Neural cell (in vitro differentiated cells): ENCODE measurements at regions not wholly inside any gene's neighbourhood (a gene's known extent, or its start where the extent isn't known, plus 50 kb on each side); places are given as distances from the start of the nearest gene placed in this dataset.
"Not testable (repeated sequence)": the region's sequence is repeated elsewhere in the genome, so short reads cannot be mapped to it uniquely, and the experiment has no call there.

Experiments used
- H2AFZ ChIP-seq: fragments of 200-600, 300-800 bp; sonication (generic), shearing (Covaris generic); 2 replicates; pipeline ENCODE4 v1.6.0; 2014; ENCODE audit warnings: low read depth, mild to moderate bottlenecking, antibody characterized with exemption, low read length, moderate library complexity
- H3F3A ChIP-seq: fragments of 200-600 bp; shearing (Covaris generic); 2 replicates; pipeline ENCODE4 v1.6.1; 2016; ENCODE audit warnings: mild to moderate bottlenecking, moderate library complexity, mixed read lengths, antibody characterized with exemption, low read length; ENCODE audit not compliant: insufficient read depth, poor library complexity, severe bottlenecking
- H3K27ac ChIP-seq: fragments of 200-600, 300-800 bp; sonication (generic), shearing (Covaris generic); 2 replicates; pipeline ENCODE4 v1.5.1; 2014; ENCODE audit warnings: mild to moderate bottlenecking, low read length, moderate library complexity
- H3K27me3 ChIP-seq: fragments of 300-800, 200-600 bp; sonication (generic), shearing (Covaris generic); 2 replicates; pipeline ENCODE4 v1.6.0; 2014; ENCODE audit warnings: mild to moderate bottlenecking, low read depth, low read length, moderate library complexity; ENCODE audit not compliant: insufficient read depth
- H3K36me3 ChIP-seq: fragments of 300-800, 200-600 bp; sonication (generic), shearing (Covaris generic); 2 replicates; pipeline ENCODE4 v1.5.1; 2014; ENCODE audit warnings: mild to moderate bottlenecking, antibody characterized with exemption, low read length, moderate library complexity; ENCODE audit not compliant: insufficient read depth
- H3K4me2 ChIP-seq: fragments of 300-800, 200-600 bp; sonication (generic), shearing (Covaris generic); 2 replicates; pipeline ENCODE4 v1.6.0; 2014; ENCODE audit warnings: mild to moderate bottlenecking, low read length
- H3K4me3 ChIP-seq: fragments of 300-800, 200-600 bp; sonication (generic), shearing (Covaris generic); 2 replicates; pipeline ENCODE4 v1.5.1; 2014; ENCODE audit warnings: mild to moderate bottlenecking, low read length, moderate library complexity
- H3K79me2 ChIP-seq: fragments of 200-600 bp; shearing (Covaris generic); replicated peaks from 2 replicates; pipeline ENCODE4 v1.6.0; 2014; ENCODE audit warnings: mild to moderate bottlenecking, low read length, moderate library complexity; ENCODE audit not compliant: insufficient read depth
- H3K9ac ChIP-seq: fragments of 300-800, 200-600 bp; sonication (generic), shearing (Covaris generic); 2 replicates; pipeline ENCODE4 v1.6.1; 2016; ENCODE audit warnings: mild to moderate bottlenecking, low read length, mixed read lengths
- H3K9me2 ChIP-seq: fragments of 200-600 bp; shearing (Covaris generic); 2 replicates; pipeline ENCODE4 v1.6.1; 2016; ENCODE audit warnings: mild to moderate bottlenecking, low read length, mixed read lengths; ENCODE audit not compliant: insufficient read depth
- H3K9me3 ChIP-seq: fragments of 200-600, 300-800 bp; sonication (generic), shearing (Covaris generic); 2 replicates; pipeline ENCODE4 v1.6.1; 2016; ENCODE audit warnings: mild to moderate bottlenecking, mixed run types, low read length, moderate library complexity, mixed read lengths
- H4K20me1 ChIP-seq: fragments of 200-600 bp; shearing (Covaris generic); 2 replicates; pipeline ENCODE4 v1.6.1; 2016; ENCODE audit warnings: mild to moderate bottlenecking, mixed run types; ENCODE audit not compliant: insufficient read depth
- EP300 ChIP-seq: fragments of 450-650 bp; conservative IDR thresholded peaks from 2 replicates; pipeline ENCODE4 v1.6.1; 2014; ENCODE audit warnings: antibody characterized with exemption, mild to moderate bottlenecking, moderate library complexity; ENCODE audit not compliant: poor library complexity, severe bottlenecking
- EZH2 ChIP-seq: fragments of 200-600, 300-800 bp; shearing (Covaris generic), sonication (generic); IDR thresholded peaks from 2 replicates; pipeline ENCODE4 v1.6.1; 2014; ENCODE audit warnings: antibody characterized with exemption, low read length, borderline replicate concordance, mild to moderate bottlenecking; ENCODE audit not compliant: insufficient read depth, poor library complexity, severe bottlenecking
- MXI1 ChIP-seq: fragments of 450-650 bp; conservative IDR thresholded peaks from 2 replicates; pipeline ENCODE4 v1.6.1; 2014; ENCODE audit warnings: antibody characterized with exemption, mild to moderate bottlenecking; ENCODE audit not compliant: poor library complexity, severe bottlenecking
- POLR2AphosphoS5 ChIP-seq: IDR thresholded peaks from 2 replicates; pipeline ENCODE4 v1.6.1; 2012
- RAD21 ChIP-seq: fragments of 450-650 bp; conservative IDR thresholded peaks from 2 replicates; pipeline ENCODE4 v1.6.1; 2014; ENCODE audit warnings: antibody characterized with exemption, mild to moderate bottlenecking, moderate library complexity
- REST ChIP-seq: IDR thresholded peaks from 2 replicates; pipeline ENCODE4 v1.6.1; 2012; ENCODE audit warnings: borderline replicate concordance
- SMC3 ChIP-seq: fragments of 450-650 bp; conservative IDR thresholded peaks from 2 replicates; pipeline ENCODE4 v1.6.1; 2014; ENCODE audit warnings: antibody characterized with exemption, mild to moderate bottlenecking, moderate library complexity; ENCODE audit not compliant: poor library complexity
- TAF1 ChIP-seq: IDR thresholded peaks from 2 replicates; pipeline ENCODE4 v1.6.1; 2012; ENCODE audit warnings: low read depth
- TF ChIP-seq, protein P1 (sequence below): fragments of 450-650 bp; IDR thresholded peaks from 2 replicates; pipeline ENCODE4 v1.5.1; 2014; ENCODE audit warnings: antibody characterized with exemption, mild to moderate bottlenecking, moderate library complexity; ENCODE audit not compliant: poor library complexity, severe bottlenecking

DNA sequence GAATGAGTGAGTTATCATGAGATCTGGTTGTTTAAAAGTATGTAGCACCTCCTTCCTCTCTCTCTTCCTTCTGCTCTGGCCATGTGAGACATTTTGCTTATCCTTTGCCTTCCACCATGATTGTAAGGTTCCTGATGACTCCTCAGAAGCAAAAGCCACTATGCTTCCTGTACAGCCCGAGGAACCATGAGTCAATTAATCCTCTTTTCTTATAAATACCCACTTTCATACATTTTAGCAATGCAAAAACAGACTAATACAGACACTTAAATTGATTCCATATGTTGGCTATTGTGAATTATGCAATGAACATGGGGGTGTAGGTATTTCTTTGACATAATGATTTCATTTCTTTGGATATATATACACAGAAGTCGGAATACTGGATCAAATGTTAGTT lies 792.8 kb upstream of the EYS start:
- H2AFZ ChIP-seq: no peak overlapping the region
- no peaks in the 10 kb centered on the region for H3K9me3 ChIP-seq
- H3K4me3 ChIP-seq: no peak overlapping the region
- TF ChIP-seq REST: no peak
- TF ChIP-seq MXI1: no peak
- TF ChIP-seq EP300: no peak
- no peak for TF ChIP-seq SMC3
- H3K27ac ChIP-seq: no peak overlapping the region
- H3K9me2 ChIP-seq: no peaks in the 10 kb centered on the region
- H4K20me1 ChIP-seq: no peaks in the 10 kb centered on the region
- H3K27me3 ChIP-seq: no peaks in the 10 kb centered on the region
- no peaks in the 10 kb centered on the region for H3K36me3 ChIP-seq
- no peaks in the 10 kb centered on the region for H3F3A ChIP-seq
- no peaks in the 10 kb centered on the region for H3K79me2 ChIP-seq
- H3K9ac ChIP-seq: no peak overlapping the region
- no peak overlapping the region for H3K4me2 ChIP-seq

DNA sequence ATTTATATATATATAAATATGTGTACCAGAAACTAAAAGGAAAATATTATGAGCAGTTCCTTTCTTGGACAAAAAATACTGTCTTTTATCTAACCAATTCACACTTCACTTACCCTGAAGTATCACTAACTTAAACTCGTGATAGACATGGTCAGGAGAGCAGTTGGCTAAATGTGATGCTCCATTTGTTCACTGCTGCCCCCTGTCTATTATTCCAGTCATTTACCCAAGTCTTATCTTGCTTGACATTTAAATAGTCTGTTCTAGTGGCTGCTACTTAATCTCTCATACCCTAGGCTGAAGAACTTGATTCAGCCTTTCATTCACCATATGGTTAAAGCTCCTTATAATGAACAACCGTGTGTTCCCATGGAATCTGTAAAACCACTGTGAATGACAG lies 789.6 kb upstream of the EYS start:
- no peak overlapping the region for H3K27ac ChIP-seq
- TF ChIP-seq MXI1 (no peak), EP300 (no peak), REST (no peak), EZH2 (no peak), RAD21 (no peak), SMC3 (no peak), POLR2AphosphoS5 (no peak), TAF1 (no peak)
- TF ChIP-seq, protein P1, sequence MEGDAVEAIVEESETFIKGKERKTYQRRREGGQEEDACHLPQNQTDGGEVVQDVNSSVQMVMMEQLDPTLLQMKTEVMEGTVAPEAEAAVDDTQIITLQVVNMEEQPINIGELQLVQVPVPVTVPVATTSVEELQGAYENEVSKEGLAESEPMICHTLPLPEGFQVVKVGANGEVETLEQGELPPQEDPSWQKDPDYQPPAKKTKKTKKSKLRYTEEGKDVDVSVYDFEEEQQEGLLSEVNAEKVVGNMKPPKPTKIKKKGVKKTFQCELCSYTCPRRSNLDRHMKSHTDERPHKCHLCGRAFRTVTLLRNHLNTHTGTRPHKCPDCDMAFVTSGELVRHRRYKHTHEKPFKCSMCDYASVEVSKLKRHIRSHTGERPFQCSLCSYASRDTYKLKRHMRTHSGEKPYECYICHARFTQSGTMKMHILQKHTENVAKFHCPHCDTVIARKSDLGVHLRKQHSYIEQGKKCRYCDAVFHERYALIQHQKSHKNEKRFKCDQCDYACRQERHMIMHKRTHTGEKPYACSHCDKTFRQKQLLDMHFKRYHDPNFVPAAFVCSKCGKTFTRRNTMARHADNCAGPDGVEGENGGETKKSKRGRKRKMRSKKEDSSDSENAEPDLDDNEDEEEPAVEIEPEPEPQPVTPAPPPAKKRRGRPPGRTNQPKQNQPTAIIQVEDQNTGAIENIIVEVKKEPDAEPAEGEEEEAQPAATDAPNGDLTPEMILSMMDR: no peak

DNA sequence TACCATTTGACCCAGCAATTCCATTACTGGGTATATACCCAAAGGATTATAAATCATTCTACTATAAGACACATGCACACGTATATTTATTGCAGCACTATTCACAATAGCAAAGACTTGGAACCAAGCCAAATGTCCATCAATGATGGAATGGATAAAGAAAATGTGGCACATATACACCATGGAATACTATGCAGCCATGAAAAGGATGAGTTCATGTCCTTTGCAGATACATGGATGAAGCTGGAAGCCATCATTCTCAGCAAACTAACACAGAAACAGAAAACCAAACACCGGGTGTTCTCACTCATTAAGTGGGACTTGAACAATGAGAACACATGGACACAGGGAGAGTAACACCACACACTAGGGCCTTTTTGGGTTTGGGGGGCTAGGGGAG lies 787.6 kb upstream of the EYS start:
- not testable (repeated sequence) for H3K4me2 ChIP-seq, H2AFZ ChIP-seq, H3K4me3 ChIP-seq, H3K36me3 ChIP-seq, H3F3A ChIP-seq, H3K27ac ChIP-seq, H3K9ac ChIP-seq, H3K27me3 ChIP-seq, H3K9me3 ChIP-seq, H3K9me2 ChIP-seq, H4K20me1 ChIP-seq, H3K79me2 ChIP-seq

More for the DNA sequence above, 789.6 kb upstream of the EYS start:
- Histone ChIP-seq H3K4me3 (no peak overlapping the region), H3K79me2 (no peaks in the 10 kb centered on the region), H3K36me3 (no peaks in the 10 kb centered on the region), H2AFZ (no peak overlapping the region), H4K20me1 (no peaks in the 10 kb centered on the region), H3K9ac (no peak overlapping the region), H3K4me2 (no peak overlapping the region), H3K9me2 (no peaks in the 10 kb centered on the region), H3K27me3 (no peaks in the 10 kb centered on the region), H3F3A (no peaks in the 10 kb centered on the region), H3K9me3 (no peaks in the 10 kb centered on the region)
